Body of pancreas (tissue), 4 donors: ENCODE measurements at regions not wholly inside any gene's neighbourhood (a gene's known extent, or its start where the extent isn't known, plus 50 kb on each side); places are given as distances from the start of the nearest gene placed in this dataset.

Experiments
- CTCF ChIP-seq, 7 experiments: fragments of 450-650 bp in 4 of 7; fragments of 200-600 bp in 3 of 7; sonication (generic) in 3 of 7; IDR thresholded peaks; one replicate each; pipeline ENCODE4 v1.5.1; 2016 to 2019; ENCODE audit warnings: antibody characterized with exemption in 7 of 7
- POLR2A ChIP-seq, 3 donors: fragments of 450-650 bp; IDR thresholded peaks; one replicate each; pipeline ENCODE4 v1.6.1; 2016; ENCODE audit warnings: antibody characterized with exemption in 3 of 3, mild to moderate bottlenecking in 2 of 3

GRCh38 chr5:124951105-124951504, 204.7 kb upstream of the ZNF608 start:
- TF ChIP-seq CTCF (IDR thresholded peaks at IDR 0.05), result no peak
- no peak for TF ChIP-seq POLR2A (IDR thresholded peaks at IDR 0.05)
